Fibroblast of gingiva (primary cell): ENCODE measurements at regions not wholly inside any gene's neighbourhood (a gene's known extent, or its start where the extent isn't known, plus 50 kb on each side); places are given as distances from the start of the nearest gene placed in this dataset.

Experiments used
- DNase-seq: peaks from one replicate; pipeline ENCODE4 v3.0.0-alpha.2; 2011; ENCODE audit warnings: low read depth

DNA sequence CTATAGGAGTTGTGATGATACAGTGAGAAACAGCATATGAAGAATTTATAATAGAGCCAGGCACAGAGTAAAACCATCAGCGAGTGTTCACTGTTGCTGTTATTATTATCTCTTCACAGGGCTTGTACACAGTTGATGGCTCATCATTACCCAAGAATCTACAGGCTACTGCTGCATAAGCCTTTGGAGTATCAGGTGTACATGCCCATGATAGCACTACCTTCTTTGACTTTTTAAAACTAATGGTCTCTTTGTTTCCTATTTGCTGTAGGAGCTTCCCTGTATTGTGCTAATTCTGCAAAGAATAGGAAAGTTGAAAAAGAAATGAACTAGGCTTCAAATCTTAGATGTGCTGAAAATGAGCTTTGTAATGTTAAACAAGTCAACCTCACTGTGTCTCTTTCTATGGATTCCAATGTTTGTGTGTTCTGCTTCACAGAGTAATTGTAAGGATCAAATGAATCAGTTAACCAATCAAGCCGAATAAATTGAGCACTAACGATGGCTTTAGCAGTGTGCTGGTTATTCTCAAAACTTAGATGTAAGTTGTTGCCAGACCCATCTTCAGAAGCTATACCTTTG is 138.8 kb downstream of the TUSC7 start:
- no peak for DNase-seq

- no peak for DNase-seq
Observed at GRCh38 chr3:116849261-116849688, 139.7 kb downstream of the TUSC7 start.

DNA sequence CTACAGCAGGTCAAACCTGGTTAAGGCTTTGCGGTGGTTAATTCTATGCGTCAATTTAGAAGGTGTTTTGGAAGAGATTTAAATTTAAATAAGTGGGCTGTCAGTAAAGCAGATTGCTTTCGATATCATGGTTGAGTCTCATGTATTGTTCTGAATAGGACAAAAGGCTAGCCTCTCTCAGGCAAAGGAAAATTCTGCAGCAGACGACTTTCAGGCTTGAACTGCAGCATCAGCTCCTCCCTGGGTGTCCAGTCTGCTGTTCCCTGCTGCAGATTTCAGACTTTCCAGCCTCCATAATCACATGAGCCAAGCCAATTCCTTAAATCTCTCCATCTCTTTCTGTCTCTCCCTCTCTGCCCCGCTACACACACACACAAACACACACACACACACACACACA is 143.2 kb downstream of the TUSC7 start:
- no peak for DNase-seq

DNA sequence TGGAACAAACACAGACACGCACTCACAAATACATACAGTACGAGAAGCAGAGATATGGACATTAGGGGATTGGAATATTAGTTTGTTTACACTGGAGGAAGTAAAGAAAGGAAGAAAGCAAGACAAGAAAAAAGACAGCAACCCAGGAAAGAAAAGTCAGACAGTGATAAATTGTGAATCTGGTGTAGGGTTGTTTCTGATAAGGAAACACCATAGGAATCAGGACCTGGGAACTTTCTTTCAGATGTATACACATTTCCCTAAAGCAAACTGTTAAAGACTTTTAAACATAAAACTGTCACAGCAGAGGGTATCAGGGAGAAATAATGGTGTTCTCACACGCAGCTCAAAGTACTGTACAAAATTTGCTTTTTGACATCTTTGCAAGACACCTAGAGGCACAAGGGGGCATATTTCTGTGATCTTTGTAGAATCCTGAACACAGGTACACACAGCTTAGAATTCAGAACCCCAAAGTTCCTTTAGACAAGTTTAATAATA is 153.7 kb downstream of the TUSC7 start:
- no peak for DNase-seq

DNA sequence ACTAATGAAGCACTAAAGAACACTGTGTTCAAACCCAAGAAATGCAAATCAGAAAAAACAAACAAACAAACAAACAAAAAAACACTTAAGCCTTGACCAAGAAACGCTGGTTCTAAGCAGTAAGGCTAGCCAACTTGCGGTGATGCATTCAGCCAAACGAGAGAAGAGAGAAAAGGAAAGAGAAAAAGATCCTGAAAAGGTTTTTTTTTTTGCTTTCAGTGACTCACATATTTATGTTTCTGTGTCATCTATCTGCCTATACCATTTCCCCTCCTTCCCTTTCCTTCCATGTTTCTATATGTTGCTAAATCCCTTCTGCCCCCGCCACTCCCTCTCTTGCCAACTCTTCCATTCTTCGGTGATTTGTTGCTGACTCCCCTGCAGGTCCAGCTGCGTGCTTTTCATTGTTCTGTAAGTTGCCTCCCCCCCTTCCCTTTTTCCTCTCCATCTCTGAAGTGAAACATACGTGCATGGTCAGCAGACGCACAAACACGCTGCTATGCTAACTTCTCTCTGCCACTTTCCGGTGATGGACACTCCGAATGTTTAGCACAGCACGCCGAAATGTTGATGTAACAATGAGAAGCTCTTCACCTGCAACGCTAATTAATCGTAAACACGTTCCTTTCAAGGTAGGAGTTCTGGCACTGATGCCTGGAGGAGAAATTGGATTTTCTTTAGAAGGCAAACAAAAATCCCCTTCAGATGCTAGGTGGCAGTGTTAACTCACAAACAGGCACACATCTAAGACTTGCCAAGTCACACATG is 154.4 kb downstream of the TUSC7 start:
- peak; percentile 47 for DNase-seq

- DNase-seq = no peak
Observed at GRCh38 chr3:116864590-116864927, 155.0 kb downstream of the TUSC7 start.

GRCh38 chr3:116870379-116870778 is 160.8 kb downstream of the TUSC7 start:
- no peak for DNase-seq

GRCh38 chr3:116871905-116872304 is 162.3 kb downstream of the TUSC7 start:
- no peak for DNase-seq

DNA sequence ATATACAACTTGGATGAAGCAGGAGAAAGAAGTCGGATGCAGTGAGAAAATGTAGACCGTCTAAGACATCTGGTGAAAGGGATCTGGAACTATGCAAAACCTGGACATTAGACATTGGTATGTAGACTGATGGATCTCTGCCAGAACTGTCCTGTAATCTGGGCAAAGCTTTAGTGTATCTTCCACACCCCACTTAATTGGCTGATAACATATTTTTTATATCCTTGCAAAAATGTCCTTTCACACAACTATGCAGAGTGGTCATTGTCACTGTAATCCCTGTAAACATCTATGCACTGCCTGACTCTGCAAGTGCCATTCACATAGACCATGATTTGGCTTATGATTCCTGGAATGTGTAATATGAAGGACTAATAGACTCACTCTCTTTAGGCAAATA is 163.1 kb downstream of the TUSC7 start:
- no peak for DNase-seq

- no peak for DNase-seq
Observed at GRCh38 chr3:116873142-116873541, 163.6 kb downstream of the TUSC7 start.

DNA sequence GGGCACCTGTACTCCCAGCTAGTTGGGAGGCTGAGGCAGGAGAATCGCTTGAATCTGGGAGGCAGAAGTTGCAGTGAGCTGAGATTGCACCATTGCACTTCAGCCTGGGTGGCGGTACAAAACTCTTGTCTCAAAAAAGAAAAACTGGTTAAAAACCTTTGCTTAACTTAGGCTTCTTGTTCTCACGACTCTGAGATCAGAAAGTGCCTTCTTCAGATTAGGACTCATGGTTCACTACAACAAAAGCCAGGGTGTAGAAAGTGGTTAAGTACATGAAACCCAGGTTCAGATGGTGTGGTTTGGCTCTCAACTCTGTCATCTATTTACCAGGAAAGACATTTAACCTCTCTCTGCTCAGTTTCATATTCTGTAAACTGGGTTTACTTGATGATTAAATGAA is 168.4 kb downstream of the TUSC7 start:
- no peak for DNase-seq

GRCh38 chr3:116886202-116886893 is 176.8 kb downstream of the TUSC7 start:
- DNase-seq = no peak

- DNase-seq = no peak
Observed at GRCh38 chr3:116896116-116896515, 186.5 kb downstream of the TUSC7 start.

- no peak for DNase-seq
Observed at GRCh38 chr3:116897382-116897781, 187.8 kb downstream of the TUSC7 start.

DNA sequence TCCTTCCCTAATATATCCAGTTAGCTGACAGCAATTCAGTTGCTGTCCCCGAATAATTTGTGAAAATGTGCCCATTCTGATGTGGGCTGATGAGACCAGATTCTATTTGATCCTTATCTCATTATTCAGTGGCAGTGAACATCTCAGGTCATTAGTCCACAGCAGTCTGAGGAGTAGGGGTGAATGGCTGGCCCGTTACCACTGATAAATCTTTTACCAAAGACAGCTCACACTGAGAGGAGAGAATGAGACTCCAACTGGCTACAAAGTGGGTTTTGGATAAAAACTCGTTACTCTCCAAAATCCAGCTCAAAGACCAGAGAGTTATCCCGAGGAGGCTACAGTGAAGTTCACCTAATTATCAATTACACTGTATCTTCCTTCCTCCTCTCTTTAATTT is 189.7 kb downstream of the TUSC7 start:
- no peak for DNase-seq

GRCh38 chr3:116905334-116905733 is 195.8 kb downstream of the TUSC7 start:
- no peak for DNase-seq

GRCh38 chr3:116905794-116906193 is 196.2 kb downstream of the TUSC7 start:
- DNase-seq = no peak

DNA sequence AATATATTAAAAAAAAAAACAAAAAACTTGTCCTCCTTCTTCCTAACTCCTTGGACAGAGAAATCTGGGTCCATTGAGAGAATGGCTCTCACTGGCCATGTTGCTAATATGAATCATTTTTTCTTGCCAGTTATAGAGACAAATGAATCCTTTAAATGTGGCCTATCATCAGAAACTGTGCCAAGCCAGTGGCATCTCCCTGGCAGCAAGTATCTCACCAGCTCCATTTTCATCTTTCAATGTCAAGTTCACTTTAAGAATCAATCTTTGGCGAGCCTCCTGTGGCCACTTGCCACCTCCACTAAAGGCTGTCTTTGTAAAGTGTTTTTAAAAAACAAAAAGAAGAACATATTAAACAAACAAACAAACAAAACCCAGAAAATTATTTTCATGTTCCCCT is 202.5 kb downstream of the TUSC7 start:
- no peak for DNase-seq

- DNase-seq = no peak
Observed at GRCh38 chr3:116914004-116914403, 204.4 kb downstream of the TUSC7 start.

DNA sequence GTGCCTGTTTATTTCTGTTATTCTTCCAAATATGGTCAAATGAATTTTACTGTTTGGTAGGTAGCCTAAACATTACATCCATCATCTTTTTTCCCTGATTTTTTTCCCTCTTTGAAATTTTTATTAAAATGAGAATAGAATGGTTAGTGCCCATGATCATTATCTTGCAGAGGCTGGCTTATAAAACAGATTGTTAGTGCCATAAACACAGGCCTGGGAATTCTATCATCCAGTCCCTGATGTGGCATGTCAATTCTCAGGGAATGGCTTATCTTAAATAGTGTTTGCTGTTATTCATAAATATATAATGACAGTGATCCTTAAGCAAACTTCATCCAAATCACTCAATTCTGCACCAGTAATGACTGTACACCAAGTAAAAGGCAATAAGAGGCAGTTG is 207.3 kb downstream of the TUSC7 start:
- DNase-seq = no peak

- DNase-seq = peak; percentile 19
Observed at GRCh38 chr3:116920826-116921610, 211.4 kb downstream of the TUSC7 start.

- DNase-seq = no peak
Observed at GRCh38 chr3:116927918-116928317, 218.3 kb downstream of the TUSC7 start.
